ENCODE measurements at regions not wholly inside any gene's neighbourhood (a gene's known extent, or its start where the extent isn't known, plus 50 kb on each side); places are given as distances from the start of the nearest gene placed in this dataset.

DNA sequence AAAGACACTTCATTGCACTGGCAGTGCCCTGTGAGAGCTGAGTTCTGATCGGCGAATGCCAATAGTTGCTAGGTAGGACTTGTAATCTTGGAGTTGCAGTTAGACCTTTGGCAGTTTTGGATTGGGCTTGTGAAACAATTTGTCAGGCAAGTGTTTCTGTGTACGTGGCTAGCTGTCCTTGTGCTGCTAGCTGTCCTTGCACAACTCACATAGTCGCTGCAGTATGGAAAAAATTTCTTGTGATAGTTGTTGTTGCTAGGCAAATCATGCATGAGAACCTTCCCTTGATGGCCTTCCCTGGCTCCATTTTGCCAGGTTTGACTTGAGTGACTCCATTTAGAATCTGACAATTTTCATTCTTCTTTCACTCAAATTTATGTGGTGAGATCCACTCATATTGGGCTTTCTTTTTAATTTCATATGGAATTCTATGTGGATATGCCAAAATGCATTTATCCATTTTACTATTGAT, 140.7 kb downstream of the APIP start:
- TF ChIP-seq EZH2 (IDR thresholded peaks at IDR 0.05; ENCODE audit: low read length, unreplicated experiment) (no peak), EZH2phosphoT487 (IDR thresholded peaks at IDR 0.05; ENCODE audit: borderline replicate concordance, low read length) (no peak)
- TF ChIP-seq, protein P1, sequence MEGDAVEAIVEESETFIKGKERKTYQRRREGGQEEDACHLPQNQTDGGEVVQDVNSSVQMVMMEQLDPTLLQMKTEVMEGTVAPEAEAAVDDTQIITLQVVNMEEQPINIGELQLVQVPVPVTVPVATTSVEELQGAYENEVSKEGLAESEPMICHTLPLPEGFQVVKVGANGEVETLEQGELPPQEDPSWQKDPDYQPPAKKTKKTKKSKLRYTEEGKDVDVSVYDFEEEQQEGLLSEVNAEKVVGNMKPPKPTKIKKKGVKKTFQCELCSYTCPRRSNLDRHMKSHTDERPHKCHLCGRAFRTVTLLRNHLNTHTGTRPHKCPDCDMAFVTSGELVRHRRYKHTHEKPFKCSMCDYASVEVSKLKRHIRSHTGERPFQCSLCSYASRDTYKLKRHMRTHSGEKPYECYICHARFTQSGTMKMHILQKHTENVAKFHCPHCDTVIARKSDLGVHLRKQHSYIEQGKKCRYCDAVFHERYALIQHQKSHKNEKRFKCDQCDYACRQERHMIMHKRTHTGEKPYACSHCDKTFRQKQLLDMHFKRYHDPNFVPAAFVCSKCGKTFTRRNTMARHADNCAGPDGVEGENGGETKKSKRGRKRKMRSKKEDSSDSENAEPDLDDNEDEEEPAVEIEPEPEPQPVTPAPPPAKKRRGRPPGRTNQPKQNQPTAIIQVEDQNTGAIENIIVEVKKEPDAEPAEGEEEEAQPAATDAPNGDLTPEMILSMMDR (conservative IDR thresholded peaks at IDR 0.05; ENCODE audit: low read depth, low read length) = no peak
